ENCODE measurements at regions not wholly inside any gene's neighbourhood (a gene's known extent, or its start where the extent isn't known, plus 50 kb on each side); places are given as distances from the start of the nearest gene placed in this dataset.
"Not testable (repeated sequence)": the region's sequence is repeated elsewhere in the genome, so short reads cannot be mapped to it uniquely, and the experiment has no call there.

- Histone ChIP-seq H3K27me3 (replicated peaks; ENCODE audit: control insufficient read depth, insufficient read depth, low read length) (no peaks in the 10 kb centered on the region), H3K4me3 (replicated peaks; ENCODE audit: low read depth, low read length) (no peak overlapping the region), H3K36me3 (ENCODE audit: control insufficient read depth, insufficient read depth, low read length) (no peaks in the 10 kb centered on the region)
- no peak for DNase-seq (ENCODE audit: extremely low read depth, insufficient read length)
- no peak for TF ChIP-seq CTCF (IDR thresholded peaks at IDR 0.05; ENCODE audit: insufficient read depth, low read length, poor library complexity, severe bottlenecking)
These were observed 246.1 kb upstream of the DUSP10 start for GRCh38 chr1:221987860-221988520.

- Histone ChIP-seq H3K27me3 (replicated peaks; ENCODE audit: control insufficient read depth, insufficient read depth, low read length) (no peaks in the 10 kb centered on the region), H3K4me3 (replicated peaks; ENCODE audit: low read depth, low read length) (no peak overlapping the region), H3K36me3 (ENCODE audit: control insufficient read depth, insufficient read depth, low read length) (no peaks in the 10 kb centered on the region)
- no peak for DNase-seq (ENCODE audit: extremely low read depth, insufficient read length)
- TF ChIP-seq CTCF (IDR thresholded peaks at IDR 0.05; ENCODE audit: insufficient read depth, low read length, poor library complexity, severe bottlenecking) = no peak
These were observed 241.6 kb upstream of the DUSP10 start for GRCh38 chr1:221983444-221983843.

- no peak for DNase-seq (ENCODE audit: extremely low read depth, insufficient read length)
- no peak overlapping the region for H3K4me3 ChIP-seq (replicated peaks; ENCODE audit: low read depth, low read length)
- H3K36me3 ChIP-seq (ENCODE audit: control insufficient read depth, insufficient read depth, low read length) = no peaks in the 10 kb centered on the region
- H3K27me3 ChIP-seq (replicated peaks; ENCODE audit: control insufficient read depth, insufficient read depth, low read length) = no peaks in the 10 kb centered on the region
- no peak for TF ChIP-seq CTCF (IDR thresholded peaks at IDR 0.05; ENCODE audit: insufficient read depth, low read length, poor library complexity, severe bottlenecking)
These were observed 239.6 kb upstream of the DUSP10 start for GRCh38 chr1:221981461-221981860.

GRCh38 chr1:221979444-221980032, 237.6 kb upstream of the DUSP10 start:
- no peaks in the 10 kb centered on the region for H3K36me3 ChIP-seq (ENCODE audit: control insufficient read depth, insufficient read depth, low read length)
- peak; percentile 5 for TF ChIP-seq CTCF (IDR thresholded peaks at IDR 0.05; ENCODE audit: insufficient read depth, low read length, poor library complexity, severe bottlenecking)
- DNase-seq (ENCODE audit: extremely low read depth, insufficient read length) = no peak
- H3K27me3 ChIP-seq (replicated peaks; ENCODE audit: control insufficient read depth, insufficient read depth, low read length) = no peaks in the 10 kb centered on the region
- no peak overlapping the region for H3K4me3 ChIP-seq (replicated peaks; ENCODE audit: low read depth, low read length)

- DNase-seq (ENCODE audit: extremely low read depth, insufficient read length); H3K4me3 ChIP-seq (replicated peaks; ENCODE audit: low read depth, low read length); H3K27me3 ChIP-seq (replicated peaks; ENCODE audit: control insufficient read depth, insufficient read depth, low read length); H3K36me3 ChIP-seq (ENCODE audit: control insufficient read depth, insufficient read depth, low read length): not testable (repeated sequence)
These were observed 236.9 kb upstream of the DUSP10 start for GRCh38 chr1:221978631-221979334.

- not testable (repeated sequence) for H3K4me3 ChIP-seq (replicated peaks; ENCODE audit: low read depth, low read length); H3K27me3 ChIP-seq (replicated peaks; ENCODE audit: control insufficient read depth, insufficient read depth, low read length); H3K36me3 ChIP-seq (ENCODE audit: control insufficient read depth, insufficient read depth, low read length); DNase-seq (ENCODE audit: extremely low read depth, insufficient read length)
These were observed 231.9 kb upstream of the DUSP10 start for GRCh38 chr1:221973787-221974186.

All from GM06990 (cell line).